HG02840 (cell line): ENCODE measurements at regions not wholly inside any gene's neighbourhood (a gene's known extent, or its start where the extent isn't known, plus 50 kb on each side); places are given as distances from the start of the nearest gene placed in this dataset.

Source experiments
- ATAC-seq: cut with Tn5 transposase; IDR thresholded peaks from one replicate; pipeline ENCODE4 v1.9.1; 2021; ENCODE audit warnings: mild to moderate bottlenecking, moderate library complexity, moderate number of reproducible peaks; ENCODE audit not compliant: unreplicated experiment, low FRiP score

DNA sequence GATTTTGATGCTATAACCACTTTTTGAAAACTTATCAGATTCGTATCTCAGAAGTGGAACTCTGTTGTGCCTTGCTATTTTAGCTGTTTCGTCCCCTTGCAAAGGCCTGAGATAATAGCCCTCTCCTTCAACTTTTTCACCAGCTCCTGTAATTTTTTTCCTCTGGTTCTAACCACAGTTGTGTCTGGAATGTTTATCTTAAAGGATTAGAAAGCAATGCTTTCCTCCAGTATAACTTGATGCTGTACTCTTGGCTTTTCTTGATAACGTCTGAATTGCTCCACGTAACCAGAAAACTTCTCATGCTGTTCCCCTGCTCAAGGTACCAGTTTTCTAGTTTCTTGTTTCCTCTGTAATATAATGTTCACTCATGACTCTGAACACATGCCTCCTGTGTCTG, 209.4 kb downstream of the DTWD2 start:
- no peak for ATAC-seq

DNA sequence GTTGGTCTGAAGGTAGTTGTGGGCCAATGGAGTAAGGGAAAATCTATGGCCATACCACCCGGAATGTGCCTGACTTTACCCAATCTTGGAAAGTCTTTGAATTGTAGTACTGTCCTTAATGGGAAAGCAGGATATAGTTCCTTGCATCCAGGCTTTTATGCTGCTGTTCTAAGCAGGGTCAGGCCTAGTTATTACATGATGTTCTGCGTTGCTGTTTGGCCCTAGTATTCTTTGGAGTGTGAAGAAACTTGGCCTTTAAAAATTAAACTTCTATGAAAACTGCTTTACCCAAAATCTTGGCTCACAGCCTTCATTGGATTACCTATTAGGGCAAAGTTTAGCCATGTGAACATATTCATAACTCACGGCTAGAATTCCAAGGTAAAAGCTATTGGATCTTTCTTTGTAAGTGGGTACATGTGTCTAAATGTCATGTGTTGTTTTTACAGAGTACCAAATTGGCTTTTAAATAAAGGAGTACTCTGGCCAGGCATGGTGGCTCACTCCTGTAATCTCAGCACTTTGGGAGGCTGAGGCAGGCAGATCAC, 211.1 kb downstream of the DTWD2 start:
- ATAC-seq, result no peak

DNA sequence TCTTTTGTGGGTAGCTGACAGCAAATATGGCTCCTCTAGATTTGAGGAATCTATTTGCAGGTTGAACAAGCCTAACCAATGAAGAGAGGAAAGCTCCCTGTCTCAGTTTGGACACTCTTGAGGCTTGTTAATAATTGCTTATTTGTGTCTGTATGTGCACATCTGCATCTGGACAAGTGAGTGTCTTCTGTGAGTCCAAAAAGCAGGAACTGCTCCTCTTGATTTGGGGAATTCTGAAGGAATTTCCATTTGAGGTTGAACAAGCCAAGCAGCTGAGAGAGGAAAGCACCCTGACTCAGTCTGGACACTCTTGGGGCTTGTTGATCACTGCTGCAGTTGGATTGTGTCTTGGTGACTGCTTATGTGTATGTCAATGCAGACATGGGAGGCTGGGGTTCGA, 211.6 kb downstream of the DTWD2 start:
- peak; percentile 76 for ATAC-seq

DNA sequence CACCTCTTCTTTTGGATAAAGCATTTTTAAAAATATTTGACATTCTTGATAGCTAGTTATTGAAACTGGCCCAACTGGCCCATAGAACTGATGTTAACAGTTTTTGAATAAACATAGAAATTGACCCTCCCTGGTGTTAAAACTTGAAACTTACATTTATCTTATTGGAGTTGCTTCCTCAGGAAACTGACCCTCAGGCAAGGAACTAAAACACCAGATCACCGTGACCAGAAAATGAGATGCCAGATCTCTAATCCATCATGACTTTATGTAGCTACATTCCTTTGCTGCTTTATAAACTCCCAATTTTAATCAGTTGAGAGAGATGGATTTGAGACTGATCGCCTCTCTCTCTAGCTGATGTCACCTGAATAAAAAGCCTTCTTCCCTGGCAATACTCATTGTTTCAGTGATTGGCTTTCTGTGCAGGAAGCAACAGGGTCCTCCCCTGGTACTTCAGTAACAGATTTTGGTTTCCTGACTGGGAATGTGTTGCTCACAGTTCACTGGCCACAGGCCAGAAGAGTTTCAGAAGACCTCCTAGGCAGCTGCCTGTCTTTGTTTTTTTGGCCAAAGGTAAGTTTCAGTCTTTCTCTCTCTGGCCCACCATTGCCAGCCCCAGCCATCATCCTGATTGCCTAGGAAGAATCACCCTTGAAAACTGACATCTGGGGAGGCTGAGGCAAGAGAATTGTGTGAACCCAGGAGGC, 212.4 kb downstream of the DTWD2 start:
- ATAC-seq, result no peak

DNA sequence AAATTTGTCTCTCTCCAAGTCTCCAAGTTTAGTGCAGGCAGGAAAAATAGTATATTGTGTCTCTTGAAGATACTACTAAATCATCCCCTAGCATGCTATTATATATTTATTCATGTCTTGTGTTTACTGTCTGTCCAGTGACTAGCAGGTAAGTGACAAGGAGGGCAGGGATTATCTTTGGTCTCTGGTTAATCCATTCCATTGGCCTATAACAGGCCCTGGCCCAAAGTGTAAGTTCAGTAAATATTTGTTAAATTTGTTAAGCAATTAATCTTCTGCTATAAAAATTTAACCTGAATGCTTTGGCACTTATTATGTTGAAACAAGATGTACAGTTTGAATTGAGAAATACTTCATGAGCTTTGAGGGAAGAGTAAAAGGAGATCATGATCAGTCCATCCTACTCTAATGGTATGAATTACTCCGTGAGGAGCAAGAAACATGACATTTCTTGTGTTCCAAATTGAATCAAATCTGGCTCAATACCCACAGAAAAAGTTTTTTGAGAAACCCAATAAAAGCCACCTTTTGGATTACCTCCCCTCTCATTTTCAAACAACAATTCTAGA, 219.7 kb downstream of the DTWD2 start:
- no peak for ATAC-seq

DNA sequence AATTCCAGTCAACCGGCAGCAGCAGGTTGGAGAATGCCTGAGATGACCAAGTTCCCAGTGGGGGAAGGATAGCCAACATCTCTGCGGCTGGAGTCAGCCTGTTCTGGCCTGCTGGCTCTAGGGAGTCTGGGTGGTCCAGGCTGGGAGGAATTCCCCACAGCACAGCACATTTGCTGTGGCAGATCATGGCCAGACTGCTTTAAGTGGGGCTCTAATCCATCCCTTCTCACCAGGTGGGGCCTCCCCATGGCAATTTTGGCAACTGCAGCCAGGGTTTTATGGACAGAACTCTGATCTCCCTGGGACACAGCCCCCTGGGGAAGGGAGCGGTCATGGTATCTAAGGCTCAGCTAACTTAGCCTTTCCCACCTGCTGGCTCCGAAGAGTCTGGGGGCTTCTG, 226.1 kb downstream of the DTWD2 start:
- no peak for ATAC-seq

DNA sequence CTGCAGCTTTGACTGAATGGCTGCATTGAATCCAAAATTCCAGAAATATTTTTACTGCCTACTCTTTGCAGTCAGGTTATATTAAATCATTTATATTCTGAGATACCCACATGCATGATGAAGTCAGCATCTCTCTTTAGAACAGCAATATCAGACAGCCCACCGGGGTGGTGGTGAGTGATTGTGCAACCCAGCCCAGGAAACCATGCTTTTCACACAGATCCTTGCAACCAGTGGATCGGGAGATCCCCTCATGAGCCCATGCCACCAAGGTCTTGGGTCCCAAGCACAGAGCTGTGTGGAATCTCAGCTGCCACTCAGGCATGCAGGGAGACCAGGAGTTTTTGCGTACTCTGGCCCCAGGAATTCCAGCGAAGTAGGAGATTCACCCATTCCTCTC, 226.5 kb downstream of the DTWD2 start:
- no peak for ATAC-seq

DNA sequence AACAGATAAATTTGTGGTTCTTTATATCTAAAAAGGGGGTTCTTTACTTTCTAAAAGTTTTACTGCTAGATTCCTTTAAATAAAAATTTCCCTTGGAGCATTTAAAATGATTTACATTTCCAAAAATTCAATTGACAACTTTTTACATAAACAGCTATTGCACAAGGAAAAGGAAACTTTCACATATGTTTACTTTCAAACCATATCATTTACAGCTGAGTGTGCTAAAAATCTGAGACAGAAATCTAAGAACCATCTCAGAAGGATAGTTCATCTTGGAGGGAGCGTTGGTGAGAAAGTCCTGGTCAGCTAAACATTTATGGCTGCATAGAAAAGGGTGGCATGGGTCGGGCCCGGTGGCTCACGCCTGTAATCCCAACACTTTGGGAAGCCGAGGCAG, 235.4 kb downstream of the DTWD2 start:
- no peak for ATAC-seq

DNA sequence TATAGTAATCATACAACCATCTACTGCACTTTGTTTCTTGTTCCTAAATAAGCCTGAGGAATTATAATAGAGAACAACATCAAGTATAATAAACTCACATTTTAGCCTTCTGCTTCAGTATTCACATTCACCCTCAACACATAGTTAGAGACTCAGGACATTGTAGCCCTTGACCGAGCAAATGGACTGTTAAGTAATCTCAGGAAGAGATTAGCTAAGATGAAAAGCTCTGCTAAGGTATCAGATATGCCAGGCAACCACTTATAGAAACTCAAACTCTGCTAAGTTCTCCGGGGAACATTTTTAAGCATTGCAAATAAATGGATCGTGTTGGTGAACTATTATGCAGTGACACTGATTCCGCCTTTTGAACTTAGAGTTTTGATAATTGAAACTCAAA, 252.0 kb downstream of the DTWD2 start:
- ATAC-seq, result no peak

DNA sequence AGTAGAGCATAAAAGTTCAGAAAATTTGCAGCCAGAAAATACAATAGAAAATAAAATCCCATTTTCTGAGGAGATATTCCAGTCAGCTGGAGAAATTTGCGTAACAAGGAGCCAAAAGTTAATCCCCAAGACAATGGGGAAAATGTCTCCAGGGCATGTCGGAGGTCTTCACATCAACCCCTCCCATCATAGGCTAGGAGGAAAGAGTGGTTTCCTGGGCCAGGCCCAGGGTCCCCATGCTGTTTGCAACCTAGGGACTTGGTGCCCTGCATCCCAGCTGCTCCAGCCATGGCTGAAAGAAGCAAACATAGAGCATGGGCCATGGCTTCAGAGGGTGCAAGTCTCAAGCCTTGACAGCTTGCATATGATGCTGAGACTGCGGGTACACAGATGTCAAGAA, 255.0 kb downstream of the DTWD2 start:
- no peak for ATAC-seq

DNA sequence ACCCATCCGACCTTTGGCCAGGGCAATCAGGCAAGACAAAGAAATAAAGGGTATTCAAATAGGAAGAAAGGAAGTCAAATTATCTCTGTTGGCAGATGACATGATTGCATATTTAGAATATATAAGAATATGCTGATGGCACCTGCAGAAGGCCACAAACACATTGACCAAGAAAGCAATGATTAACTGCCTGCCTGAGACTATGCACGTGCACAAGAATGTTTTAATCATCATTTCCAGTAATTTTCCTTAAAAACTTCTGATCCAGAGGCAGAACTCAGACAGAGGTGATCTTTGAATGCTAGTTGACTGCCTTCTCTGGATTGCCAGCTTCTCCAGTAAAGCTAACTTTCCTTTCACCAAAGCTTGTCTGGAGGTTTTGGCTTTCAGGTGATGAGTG, 260.2 kb downstream of the DTWD2 start:
- no peak for ATAC-seq

DNA sequence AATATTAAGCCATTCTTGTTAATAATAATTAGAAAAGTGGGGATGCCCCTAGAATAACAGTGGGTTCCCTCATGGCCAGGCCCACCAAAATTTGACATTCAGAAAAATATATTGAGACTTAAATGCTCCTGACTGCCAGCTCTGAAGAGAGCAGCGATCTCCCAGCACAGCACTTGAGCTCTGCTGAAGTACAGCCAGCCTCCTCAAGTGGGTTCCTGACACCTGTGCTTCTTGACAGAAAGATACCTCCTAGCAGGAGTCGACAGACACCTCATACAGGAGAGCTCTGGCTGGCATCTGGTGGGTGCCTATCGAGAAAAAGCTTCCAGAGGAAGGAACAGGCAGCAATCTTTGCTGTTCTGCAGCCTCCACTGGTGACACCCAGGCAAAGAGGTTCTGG, 261.5 kb downstream of the DTWD2 start:
- ATAC-seq, result no peak

DNA sequence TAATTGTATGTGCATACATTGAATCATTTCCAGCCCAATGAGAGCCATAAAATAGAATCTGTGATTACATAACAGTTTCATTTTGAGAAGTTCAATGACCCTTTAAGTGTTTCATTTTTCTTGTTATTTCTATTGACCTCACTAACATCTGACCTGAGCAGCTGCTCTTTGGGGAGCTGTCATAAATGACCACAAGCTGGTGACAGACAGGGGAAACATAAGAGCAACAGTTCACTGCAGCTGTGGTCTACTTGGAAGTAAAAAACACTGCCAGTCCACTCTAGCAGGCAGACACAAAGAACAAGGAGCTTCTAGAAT, 265.4 kb downstream of the DTWD2 start:
- peak; percentile 80 for ATAC-seq

DNA sequence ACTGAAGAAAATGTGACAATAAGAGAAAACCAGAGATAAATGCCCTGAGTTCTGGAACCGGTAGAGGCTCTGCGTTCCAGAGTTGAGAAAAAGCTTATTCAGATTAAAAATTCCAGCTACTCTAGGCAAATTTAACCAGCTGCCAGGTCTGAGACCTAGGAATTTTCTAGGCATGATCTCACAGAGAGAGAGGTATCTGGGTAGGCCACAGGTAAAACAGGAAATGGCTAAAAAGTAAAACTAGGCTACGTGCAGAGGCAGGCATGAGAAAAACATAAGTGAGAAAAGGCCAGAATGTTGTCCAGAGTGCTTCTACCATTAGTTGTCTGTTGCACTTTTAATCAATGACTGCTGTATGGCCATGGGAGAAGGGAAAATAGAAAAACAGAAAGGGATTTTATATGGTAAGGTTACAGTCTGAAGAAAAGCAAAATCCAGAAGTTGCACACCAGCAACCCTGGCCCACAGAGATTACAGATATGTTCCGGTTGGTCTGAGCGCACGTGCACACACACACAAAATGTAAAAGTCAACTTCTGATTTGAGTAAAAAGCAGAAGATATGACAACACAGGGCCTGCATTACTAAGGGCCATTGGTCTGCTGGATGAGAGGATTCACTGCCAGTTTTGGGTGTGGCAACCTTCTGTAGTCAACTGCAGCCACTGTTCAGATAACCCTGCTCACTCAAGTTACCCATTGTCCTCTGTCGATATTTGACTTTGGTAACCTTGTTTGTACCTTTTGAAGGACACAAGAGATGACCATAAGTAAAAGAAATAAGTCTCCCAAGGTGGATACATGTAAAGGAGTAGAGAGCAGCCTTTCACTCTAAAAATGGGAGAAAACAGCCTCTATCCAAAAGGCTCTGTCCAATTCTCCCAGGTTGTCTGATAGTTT, 266.0 kb downstream of the DTWD2 start:
- ATAC-seq, result peak; percentile 58

DNA sequence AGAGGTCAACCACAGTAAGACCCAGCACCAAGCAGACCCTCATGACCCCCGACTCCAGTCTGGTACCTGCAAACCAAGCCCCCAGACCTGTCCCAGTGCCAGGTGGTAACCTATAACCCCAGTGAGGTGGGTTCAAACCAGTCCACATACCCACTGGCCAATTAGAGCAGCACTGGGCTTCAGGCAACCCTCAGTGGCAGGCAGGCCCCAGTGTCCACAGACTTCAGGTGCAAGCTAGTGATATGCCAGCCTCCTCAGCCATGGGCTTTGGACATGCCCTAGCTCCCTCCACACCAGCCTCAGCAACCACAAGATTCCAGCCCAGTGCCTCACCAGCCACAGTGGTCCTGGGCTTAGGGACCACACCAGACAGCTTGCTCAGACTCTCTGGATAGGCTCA, 276.6 kb downstream of the DTWD2 start:
- ATAC-seq, result no peak

DNA sequence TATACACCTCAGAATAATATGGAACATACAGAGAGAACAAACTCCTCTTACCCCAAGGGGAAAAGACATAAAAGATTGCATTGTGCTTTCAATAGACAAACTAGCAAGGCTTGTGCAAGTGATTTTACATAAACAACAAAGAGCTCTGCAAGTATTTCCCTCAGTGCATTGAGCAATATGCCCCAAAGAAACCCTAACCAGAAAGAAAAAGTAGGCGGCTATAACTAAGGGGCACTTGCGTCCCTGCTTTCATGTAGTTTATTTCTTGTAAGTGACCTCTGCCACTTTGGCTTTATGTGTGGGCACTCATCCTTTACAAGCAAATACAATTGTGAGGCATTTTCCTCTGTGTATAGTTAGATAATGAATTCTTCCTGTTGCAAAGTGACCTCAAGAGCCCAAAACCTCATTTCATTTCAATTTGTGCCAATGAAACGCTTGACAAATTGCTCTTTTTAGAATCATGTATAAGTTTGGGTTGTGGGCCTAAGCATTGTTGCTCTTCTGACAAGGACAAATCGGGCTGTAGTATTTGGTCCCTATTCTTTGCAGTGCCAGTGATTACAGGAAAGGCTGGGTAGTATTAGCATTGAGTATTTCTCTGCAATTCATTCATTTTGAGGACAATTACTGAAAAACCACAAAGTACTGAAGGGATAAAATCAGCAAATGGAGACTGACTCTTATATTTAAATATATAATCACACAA, 282.2 kb downstream of the DTWD2 start:
- no peak for ATAC-seq

DNA sequence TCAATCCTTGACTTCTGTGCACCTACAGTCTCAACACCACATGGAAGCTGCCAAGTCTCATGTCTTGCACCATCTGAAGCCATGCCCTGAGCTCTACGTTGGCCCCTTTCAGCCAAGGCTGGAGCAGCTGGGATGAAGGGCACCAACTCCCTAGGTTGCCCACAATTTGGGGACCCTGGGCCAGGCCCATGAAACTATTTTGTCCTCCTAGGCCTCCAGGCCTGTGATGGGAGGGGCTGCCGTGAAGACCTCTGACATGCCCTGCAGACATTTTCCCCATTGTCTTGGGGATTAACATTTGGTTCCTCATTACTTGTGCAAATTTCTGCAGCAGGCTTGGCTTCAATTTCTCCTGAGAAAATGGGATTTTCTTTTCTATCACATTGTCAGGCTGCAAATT, 285.1 kb downstream of the DTWD2 start:
- ATAC-seq, result no peak

DNA sequence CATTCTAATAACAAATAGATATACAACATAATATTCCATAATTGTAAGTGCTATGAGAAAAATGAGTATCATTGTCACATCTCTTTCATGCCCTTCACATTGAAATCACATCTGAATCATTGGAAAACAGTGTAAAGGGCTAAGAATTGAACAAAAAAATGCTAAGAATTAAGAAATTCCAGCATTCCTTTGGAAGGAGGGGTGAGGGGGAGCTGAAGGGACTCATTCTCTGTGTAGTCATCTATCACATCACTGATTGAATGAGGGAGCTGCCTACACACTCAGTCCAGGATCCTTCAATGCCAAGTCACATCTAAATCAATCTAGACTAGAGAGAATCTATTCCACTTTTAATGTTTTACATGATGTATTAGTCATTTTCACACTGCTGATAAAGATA, 286.6 kb downstream of the DTWD2 start:
- ATAC-seq, result no peak

DNA sequence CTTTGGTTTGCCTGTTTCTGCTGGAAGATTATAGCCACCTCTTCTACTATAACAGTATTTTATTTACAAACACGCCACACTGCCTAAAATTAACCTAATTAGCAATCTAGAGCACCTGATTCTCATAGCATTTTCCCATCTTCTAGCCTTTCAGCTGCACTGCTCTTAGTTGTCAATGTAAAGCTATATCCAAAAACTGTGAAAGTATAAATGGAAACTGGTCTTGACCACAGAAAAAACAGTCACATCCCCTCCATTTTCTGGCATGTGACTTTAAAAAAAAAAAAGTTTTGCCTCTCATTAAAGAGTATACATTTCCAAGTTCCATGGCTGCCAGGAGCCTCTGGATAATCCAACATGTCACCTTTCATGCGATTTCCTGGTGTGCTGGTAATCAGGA, 287.8 kb downstream of the DTWD2 start:
- ATAC-seq, result no peak

DNA sequence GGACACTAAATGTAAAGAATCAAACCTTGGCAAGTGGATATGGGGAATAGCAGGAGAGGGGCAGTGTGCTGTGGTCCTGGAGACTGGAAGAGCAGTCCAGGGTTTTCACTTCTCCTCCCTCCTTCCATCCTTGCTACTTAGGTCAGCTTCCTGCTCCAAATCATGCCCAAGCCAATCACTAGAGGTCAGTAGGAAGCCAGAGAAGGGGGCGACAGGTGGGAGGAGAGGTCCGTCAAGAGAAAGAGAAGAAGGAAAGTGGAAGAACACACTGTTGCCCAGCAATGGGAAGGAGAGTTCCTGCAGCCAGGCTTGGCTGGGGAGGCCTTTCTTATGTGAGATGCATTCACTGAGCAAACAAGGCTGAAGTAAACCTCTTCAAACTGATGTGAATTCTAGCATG, 289.6 kb downstream of the DTWD2 start:
- ATAC-seq, result no peak

DNA sequence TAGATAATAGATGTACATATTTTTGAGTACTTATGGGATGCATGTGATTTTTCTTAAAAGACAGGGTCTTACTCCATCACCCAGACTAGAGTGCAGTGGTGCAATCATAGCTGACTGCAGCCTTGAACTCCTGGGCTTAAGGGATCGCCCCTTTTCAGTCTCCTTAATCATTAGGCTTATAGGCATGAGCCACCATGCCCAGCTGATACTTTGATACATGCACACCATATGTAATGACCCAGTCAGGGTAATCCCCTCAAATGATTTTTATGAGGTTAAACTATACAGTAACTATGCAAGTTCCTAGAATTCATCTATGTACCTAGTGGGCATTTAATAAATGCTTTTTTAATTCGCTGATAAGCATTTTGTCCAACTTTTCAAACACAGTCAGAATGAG, 292.3 kb downstream of the DTWD2 start:
- no peak for ATAC-seq
